GM18867 (cell line): ENCODE measurements at regions not wholly inside any gene's neighbourhood (a gene's known extent, or its start where the extent isn't known, plus 50 kb on each side); places are given as distances from the start of the nearest gene placed in this dataset.
"Not testable (repeated sequence)": the region's sequence is repeated elsewhere in the genome, so short reads cannot be mapped to it uniquely, and the experiment has no call there.

Experiments used
- ATAC-seq: cut with Tn5 transposase; IDR thresholded peaks from one replicate; pipeline ENCODE4 v1.9.1; 2021; ENCODE audit warnings: mild to moderate bottlenecking, moderate library complexity; ENCODE audit not compliant: unreplicated experiment

GRCh38 chr4:28436191-28437080 lies 1575.8 kb downstream of the STIM2 start:
- ATAC-seq, result no peak

- ATAC-seq, result no peak
These were observed 1582.7 kb downstream of the STIM2 start for GRCh38 chr4:28443371-28443770.

- ATAC-seq, result no peak
These were observed 1583.3 kb downstream of the STIM2 start for GRCh38 chr4:28443801-28444412.

GRCh38 chr4:28444886-28445496 lies 1584.3 kb downstream of the STIM2 start:
- ATAC-seq, result no peak

GRCh38 chr4:28449085-28449484 lies 1588.4 kb downstream of the STIM2 start:
- ATAC-seq, result no peak

GRCh38 chr4:28451346-28451745 lies 1590.7 kb downstream of the STIM2 start:
- ATAC-seq, result no peak

- ATAC-seq, result no peak
These were observed 1602.4 kb downstream of the STIM2 start for GRCh38 chr4:28462766-28463700.

- no peak for ATAC-seq
These were observed 1604.2 kb downstream of the STIM2 start for GRCh38 chr4:28464823-28465222.

- ATAC-seq, result not testable (repeated sequence)
These were observed 1606.2 kb downstream of the STIM2 start for GRCh38 chr4:28466886-28467285.

GRCh38 chr4:28469387-28469786 lies 1608.7 kb downstream of the STIM2 start:
- ATAC-seq, result no peak

GRCh38 chr4:28469886-28470285 lies 1609.2 kb downstream of the STIM2 start:
- ATAC-seq, result no peak

- ATAC-seq, result no peak
These were observed 1614.7 kb downstream of the STIM2 start for GRCh38 chr4:28475381-28475780.

GRCh38 chr4:28479666-28480065 lies 1619.0 kb downstream of the STIM2 start:
- ATAC-seq, result no peak

GRCh38 chr4:28481565-28481964 lies 1620.9 kb downstream of the STIM2 start:
- no peak for ATAC-seq

GRCh38 chr4:28482580-28483270 lies 1622.1 kb downstream of the STIM2 start:
- no peak for ATAC-seq

GRCh38 chr4:28488021-28488420 lies 1627.4 kb downstream of the STIM2 start:
- ATAC-seq, result no peak

- no peak for ATAC-seq
These were observed 1630.0 kb downstream of the STIM2 start for GRCh38 chr4:28490669-28491068.

GRCh38 chr4:28505064-28505463 lies 1644.4 kb downstream of the STIM2 start:
- no peak for ATAC-seq

GRCh38 chr4:28508636-28509035 lies 1648.0 kb downstream of the STIM2 start:
- ATAC-seq, result no peak

- ATAC-seq, result not testable (repeated sequence)
These were observed 1654.1 kb downstream of the STIM2 start for GRCh38 chr4:28514766-28515165.
